MCF 10A (cell line): ENCODE measurements at regions not wholly inside any gene's neighbourhood (a gene's known extent, or its start where the extent isn't known, plus 50 kb on each side); places are given as distances from the start of the nearest gene placed in this dataset.

Experiments
- BruUV-seq: library from RNA; stranded (reverse); fragments of 400-500 nt; replicated peaks from 2 replicates; lab custom pipeline; 2021; lab: Mats Ljungman, UMichigan
- CTCF ChIA-PET: fragments of 300-600 bp; sonication (Branson Sonifier 250); formaldehyde crosslinking; extraction: SDS; loops from one replicate; lab custom pipeline; 2021; ENCODE audit warnings: antibody characterized with exemption, inconsistent platforms; lab: Yijun Ruan, JAX
- POLR2A ChIA-PET: fragments of 300-600, 350-650 bp; sonication (Branson Sonifier 250); formaldehyde crosslinking; extraction: SDS; loops from one replicate; lab custom pipeline; 2020; ENCODE audit warnings: antibody characterized with exemption, inconsistent platforms; lab: Yijun Ruan, JAX
- DNase-seq: peaks from one replicate; pipeline ENCODE4 v3.0.0-alpha.2; 2018; ENCODE audit not compliant: unreplicated experiment
- H3K27ac Mint-ChIP-seq: one replicate; pipeline ENCODE4 v1.8.0; 2022; ENCODE audit warnings: mild to moderate bottlenecking, low read depth, mixed read lengths; ENCODE audit not compliant: unreplicated experiment
- H3K27me3 Mint-ChIP-seq: one replicate; pipeline ENCODE4 v1.8.0; 2022; ENCODE audit warnings: mixed read lengths; ENCODE audit not compliant: insufficient read depth, unreplicated experiment
- H3K36me3 Mint-ChIP-seq: one replicate; pipeline ENCODE4 v1.8.0; 2022; ENCODE audit warnings: mild to moderate bottlenecking, moderate library complexity, mixed read lengths; ENCODE audit not compliant: insufficient read depth, unreplicated experiment
- H3K4me1 Mint-ChIP-seq: one replicate; pipeline ENCODE4 v1.8.0; 2022; ENCODE audit warnings: mixed read lengths; ENCODE audit not compliant: insufficient read depth, unreplicated experiment
- H3K4me3 Mint-ChIP-seq: one replicate; pipeline ENCODE4 v1.8.0; 2022; ENCODE audit warnings: mild to moderate bottlenecking, moderate library complexity, mixed read lengths; ENCODE audit not compliant: unreplicated experiment
- H3K9me3 Mint-ChIP-seq: one replicate; pipeline ENCODE4 v1.8.0; 2022; ENCODE audit warnings: mixed read lengths; ENCODE audit not compliant: unreplicated experiment
- CTCF ChIP-seq: fragments of 200-600 bp; IDR thresholded peaks from one replicate; pipeline ENCODE4 v1.8.0; 2022; ENCODE audit warnings: antibody characterized with exemption, mild to moderate bottlenecking; ENCODE audit not compliant: unreplicated experiment
- intact Hi-C: fragments of 100-400 bp; cut with micrococcal nuclease; formaldehyde crosslinking; loops from 2 replicates; pipeline ENCODE4 v1.14.1; 2022

DNA sequence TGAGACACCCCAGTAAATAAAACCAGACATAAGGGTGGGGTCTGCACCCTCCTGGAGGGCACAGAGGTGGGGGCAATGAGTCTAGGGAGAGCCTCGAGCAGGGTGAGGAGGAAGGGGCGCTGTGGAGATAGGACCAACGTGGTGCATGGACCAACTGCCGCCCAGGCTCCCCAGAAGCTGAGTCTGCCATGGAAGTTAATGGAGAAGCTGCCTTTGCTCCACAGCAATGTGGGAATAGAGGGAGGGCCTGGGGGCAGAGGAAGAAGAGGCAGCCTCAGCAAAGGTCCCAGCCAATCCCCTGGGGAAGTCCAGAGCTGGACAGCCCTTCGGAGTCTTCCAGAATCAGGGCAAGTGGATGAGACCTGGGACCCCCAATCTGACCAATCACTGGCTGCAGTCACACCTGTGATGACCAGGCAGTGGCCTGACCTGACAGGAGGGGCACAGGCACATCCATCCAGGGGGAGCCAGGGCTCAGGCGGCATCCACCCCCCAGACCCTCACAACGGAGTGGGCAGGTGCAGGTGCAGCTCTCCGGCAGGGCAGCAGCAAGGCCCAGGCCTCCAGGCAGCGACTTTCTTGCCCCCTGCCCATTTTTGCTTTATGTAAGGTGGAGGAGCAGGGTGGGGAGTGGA, 242.2 kb upstream of the PPP2R2D start:
- no peaks in the 10 kb centered on the region for H3K4me1 Mint-ChIP-seq
- H3K9me3 Mint-ChIP-seq = peaks cover 31% of the 10 kb centered on the region
- DNase-seq = no peak
- no peaks in the 10 kb centered on the region for H3K27me3 Mint-ChIP-seq
- BruUV-seq = no TSS peak
- no peak for TF ChIP-seq CTCF
- no peak overlapping the region for H3K27ac Mint-ChIP-seq
- ChIA-PET CTCF (no interaction called here), POLR2A (no interaction called here)
- intact Hi-C loops = no loop called here
- no peaks in the 10 kb centered on the region for H3K36me3 Mint-ChIP-seq
- no peak overlapping the region for H3K4me3 Mint-ChIP-seq

DNA sequence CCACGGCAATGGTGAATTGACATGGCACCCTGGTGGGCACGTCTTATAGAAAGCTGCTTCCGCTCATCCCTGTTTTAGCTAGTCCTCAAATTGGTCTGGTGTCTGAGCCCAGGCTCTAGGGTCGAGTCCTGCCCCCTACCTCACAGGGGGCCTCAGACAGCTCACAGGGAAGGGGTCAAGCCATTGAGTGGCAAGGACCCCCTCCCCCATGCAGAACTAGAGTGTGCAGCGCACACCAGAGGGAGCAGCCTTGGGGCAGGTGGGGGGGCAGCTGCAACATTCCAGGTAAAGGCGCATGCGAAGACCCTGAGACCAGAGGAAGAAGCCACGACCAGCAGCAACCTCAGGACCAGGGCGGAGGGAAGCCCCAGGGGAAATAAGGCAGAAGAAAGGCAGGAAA, 240.4 kb upstream of the PPP2R2D start:
- DNase-seq = no peak
- Mint-ChIP-seq H3K27me3 (no peaks in the 10 kb centered on the region), H3K36me3 (no peaks in the 10 kb centered on the region), H3K9me3 (peaks cover 36% of the 10 kb centered on the region), H3K4me3 (no peak overlapping the region), H3K4me1 (no peaks in the 10 kb centered on the region), H3K27ac (no peak overlapping the region)
- no TSS peak for BruUV-seq
- intact Hi-C loops = no loop called here
- TF ChIP-seq CTCF = no peak
- ChIA-PET POLR2A (no interaction called here), CTCF (interaction anchor here (0.6 to 0.7 kb wide), 4 partner anchors 10 to 733 kb away, joined by 3 read pairs; no protein-coding TSS in a partner anchor)

- no peak for TF ChIP-seq CTCF
- peaks cover 37% of the 10 kb centered on the region for H3K9me3 Mint-ChIP-seq
- no TSS peak for BruUV-seq
- H3K27me3 Mint-ChIP-seq = no peaks in the 10 kb centered on the region
- POLR2A ChIA-PET = no interaction called here
- no peaks in the 10 kb centered on the region for H3K4me1 Mint-ChIP-seq
- no peaks in the 10 kb centered on the region for H3K36me3 Mint-ChIP-seq
- CTCF ChIA-PET = no interaction called here
- intact Hi-C loops = no loop called here
- no peak overlapping the region for H3K4me3 Mint-ChIP-seq
- H3K27ac Mint-ChIP-seq = no peak overlapping the region
- DNase-seq = no peak
Observed at GRCh38 chr10:131662851-131663250, 238.0 kb upstream of the PPP2R2D start.

- CTCF ChIA-PET = no interaction called here
- intact Hi-C loops = no loop called here
- H3K27me3 Mint-ChIP-seq = no peaks in the 10 kb centered on the region
Observed at GRCh38 chr10:131663351-131663750, 237.5 kb upstream of the PPP2R2D start.

More at GRCh38 chr10:131663351-131663750, 237.5 kb upstream of the PPP2R2D start:
- DNase-seq = no peak
- BruUV-seq = no TSS peak
- Mint-ChIP-seq H3K36me3 (no peaks in the 10 kb centered on the region), H3K9me3 (peaks cover 37% of the 10 kb centered on the region), H3K4me1 (no peaks in the 10 kb centered on the region), H3K27ac (no peak overlapping the region), H3K4me3 (no peak overlapping the region)
- POLR2A ChIA-PET = no interaction called here
- TF ChIP-seq CTCF = no peak
